SIG-M5 (cell line): ENCODE measurements at regions not wholly inside any gene's neighbourhood (a gene's known extent, or its start where the extent isn't known, plus 50 kb on each side); places are given as distances from the start of the nearest gene placed in this dataset.
A peak's percentile ranks its signal among the peaks of the same experiment; 100 is the strongest.
"Not testable (repeated sequence)": the region's sequence is repeated elsewhere in the genome, so short reads cannot be mapped to it uniquely, and the experiment has no call there.

Source experiments
- DNase-seq: peaks from one replicate; lab custom pipeline; 2025; lab: John Stamatoyannopoulos, UW

DNA sequence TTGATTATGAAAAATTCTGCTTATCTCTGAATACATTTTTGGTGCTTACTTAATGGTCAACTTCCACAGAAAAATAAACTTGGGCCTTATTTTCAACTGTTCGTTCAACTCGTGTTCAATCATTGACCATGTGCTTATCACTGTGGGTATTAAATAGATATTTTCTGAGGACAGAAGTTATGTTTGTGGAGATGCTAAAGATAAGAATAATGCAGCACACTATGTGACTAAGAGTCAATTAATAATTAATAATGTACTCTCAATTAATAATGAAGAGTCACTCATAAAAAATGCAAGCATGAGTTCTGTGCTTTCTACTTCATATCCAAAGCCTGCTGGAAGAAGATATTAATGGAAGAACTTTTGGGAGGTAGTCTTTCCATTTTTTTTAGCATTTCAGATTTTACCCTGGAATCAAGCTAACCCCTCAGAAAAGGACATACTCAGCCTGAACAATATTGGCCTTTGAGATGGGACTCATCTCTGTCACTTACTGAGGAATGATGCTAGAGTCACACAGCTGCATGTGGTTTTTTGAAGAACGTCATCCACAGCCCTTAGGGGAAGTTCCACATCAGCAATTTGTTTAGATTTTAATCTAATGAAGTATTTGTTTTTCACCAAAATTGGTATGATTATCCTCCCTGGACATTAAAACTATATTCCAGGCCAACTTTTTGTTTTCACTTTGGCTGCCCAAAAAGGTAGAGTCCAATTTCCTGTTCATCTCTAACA is 191.9 kb upstream of the CRIM1 start:
- DNase-seq, result no peak

DNA sequence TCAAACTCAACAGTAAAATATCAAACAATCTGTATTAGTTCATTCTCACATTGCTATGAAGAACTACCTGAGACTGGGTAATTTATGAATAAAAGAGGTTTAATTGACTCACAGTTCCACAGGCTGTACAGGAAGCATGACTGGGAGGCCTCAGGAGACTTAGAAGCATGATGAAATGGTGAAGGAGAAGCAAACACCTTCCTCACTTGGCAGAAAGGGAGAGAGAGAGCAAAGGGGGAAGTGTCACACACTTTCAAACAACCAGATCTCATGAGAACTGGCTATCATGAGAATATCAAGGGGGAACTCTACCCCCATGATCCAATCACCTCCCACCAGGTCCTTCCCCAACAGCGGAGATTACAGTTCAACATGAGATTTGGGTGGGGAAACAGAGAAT is 198.5 kb upstream of the CRIM1 start:
- not testable (repeated sequence) for DNase-seq

DNA sequence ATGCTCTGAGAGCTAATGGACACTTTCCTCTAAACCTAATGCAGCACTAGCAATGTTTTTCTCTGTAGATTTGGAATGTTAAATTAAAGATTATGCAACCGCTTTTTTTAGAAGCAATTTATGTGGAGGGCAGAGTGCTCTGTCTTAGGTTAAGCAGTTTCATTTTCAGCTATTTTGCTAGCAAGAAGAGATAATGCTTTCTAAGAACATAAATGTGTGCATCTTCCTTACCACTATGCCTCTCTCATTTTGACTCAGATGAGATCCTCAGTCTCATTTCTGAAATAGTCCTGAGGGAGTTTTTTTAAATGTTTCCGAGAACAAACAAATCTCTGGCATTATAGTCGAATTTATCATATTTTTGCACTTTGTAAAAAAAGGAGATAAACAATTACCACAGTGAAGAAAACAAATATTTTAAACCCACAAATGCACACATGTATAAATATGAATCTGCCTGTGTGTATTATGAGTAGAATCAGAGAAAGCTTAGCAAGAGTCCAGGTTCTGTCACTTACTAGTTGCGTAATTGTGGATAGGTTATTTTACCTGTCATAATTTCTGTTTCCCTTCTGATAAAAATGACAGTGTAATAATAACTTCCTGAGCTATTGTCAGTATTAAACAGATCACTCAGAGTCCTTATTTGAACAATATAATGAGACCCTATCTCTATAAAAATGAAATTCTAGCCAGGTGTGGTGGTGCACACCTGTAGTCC is 207.7 kb upstream of the CRIM1 start:
- no peak for DNase-seq

DNA sequence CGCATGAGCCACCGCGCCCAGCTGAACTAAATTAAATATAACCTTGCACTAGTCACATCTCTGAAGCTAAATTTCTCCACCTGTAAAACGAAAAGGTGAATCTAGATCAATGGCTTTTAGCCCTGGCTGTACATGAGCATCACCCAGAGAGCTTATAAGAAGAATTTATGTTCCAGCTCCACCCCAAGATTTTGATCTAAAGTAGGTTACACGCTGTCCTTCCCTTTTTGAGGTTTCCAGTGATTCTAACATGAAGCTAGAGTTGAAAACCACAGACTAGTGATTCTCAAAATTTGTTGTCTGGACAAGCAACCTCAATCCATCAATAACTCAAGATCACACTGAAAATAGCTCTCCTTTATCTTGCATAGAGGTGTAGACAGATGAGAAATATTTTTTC is 208.8 kb upstream of the CRIM1 start:
- DNase-seq, result no peak

DNA sequence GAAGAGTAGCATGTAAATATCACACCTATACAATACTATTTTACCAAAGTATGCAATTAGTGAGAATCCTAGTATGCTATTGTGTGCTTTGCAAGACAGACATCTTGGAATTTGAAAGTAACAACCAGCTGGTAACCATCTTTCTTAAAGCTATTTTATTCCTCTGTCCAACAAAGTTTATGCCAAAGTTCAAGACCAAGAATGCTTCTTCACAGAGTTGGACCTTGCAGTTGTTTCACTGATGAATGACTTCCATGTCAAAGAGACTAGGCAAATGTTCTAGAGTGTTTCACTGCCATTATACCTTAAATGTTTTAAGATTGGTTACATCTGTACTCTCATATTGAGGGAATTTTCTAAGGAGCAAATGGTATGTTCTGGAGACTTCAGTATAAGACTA is 215.2 kb upstream of the CRIM1 start:
- no peak for DNase-seq

DNA sequence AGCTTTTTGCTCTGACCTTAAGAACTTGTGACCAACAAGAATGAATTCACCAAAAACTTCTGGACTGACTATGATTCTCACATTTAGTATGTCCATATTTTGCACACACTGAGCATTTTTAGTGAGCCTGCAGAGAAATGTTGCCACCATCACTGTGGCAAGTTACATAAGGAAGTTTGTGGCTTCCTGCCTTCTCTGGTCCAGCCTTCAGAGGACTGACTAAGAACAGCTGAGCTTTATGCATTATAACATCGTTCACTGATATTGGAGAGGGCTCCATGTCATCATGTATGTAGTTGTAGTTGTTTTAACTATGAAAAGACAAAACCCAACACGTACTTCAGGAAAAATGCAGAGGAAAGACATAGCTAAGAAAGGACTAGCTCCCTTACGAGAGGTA is 218.0 kb upstream of the CRIM1 start:
- no peak for DNase-seq

DNA sequence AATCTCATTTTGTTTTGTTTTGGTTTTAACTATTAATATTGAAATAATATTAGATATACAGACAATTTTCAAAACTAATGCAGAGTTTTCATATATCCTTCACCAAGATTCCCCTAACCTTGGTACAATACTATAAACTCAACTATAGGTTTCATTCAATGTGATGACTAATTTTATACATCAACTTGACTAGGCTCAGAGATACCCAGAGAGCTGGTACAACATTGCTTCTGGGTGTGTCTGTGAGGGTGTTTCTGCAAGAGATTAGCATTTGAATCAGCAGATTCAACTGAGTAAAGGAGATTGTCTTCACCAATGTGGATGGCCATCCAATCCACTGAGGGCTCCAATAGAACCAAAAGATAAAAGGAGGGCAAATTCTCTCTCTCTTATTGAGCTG is 221.3 kb upstream of the CRIM1 start:
- DNase-seq, result no peak

DNA sequence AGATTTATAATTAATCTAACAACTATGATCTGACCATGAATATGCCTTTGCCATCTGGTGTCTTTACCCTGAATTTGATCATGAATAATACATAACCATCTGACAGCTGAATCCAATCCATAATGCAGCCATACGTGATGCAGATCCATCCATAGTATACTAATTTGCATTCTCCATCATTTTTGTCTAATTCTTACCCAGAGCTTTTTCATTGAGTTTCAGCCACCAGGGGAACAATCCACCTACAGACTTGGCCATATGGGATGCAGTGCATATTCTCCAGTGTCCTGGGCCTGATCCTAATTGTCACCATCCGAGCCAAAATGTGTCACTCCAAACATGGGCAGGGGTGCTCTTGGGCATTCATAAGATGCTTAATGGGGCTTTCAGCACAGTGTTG is 227.2 kb upstream of the CRIM1 start:
- no peak for DNase-seq

DNA sequence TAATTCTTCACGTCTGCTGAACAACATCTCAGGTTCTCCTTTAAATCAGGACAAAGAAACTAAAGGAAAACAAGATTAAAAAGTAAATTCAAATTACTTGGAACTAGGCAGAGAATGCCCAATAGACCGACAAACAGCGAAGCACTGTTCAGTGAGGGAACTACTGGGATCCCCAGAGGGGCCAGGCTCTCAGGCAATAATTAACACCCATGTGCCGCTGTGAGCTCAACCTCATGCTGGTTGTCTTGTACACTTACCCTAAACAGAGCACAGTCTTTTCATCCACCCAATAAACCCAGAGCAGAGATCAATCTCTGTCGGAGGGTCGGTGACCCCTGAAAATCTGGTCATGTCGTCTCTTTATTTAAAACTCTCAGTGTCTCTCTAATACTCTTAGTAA is 229.9 kb upstream of the CRIM1 start:
- no peak for DNase-seq

DNA sequence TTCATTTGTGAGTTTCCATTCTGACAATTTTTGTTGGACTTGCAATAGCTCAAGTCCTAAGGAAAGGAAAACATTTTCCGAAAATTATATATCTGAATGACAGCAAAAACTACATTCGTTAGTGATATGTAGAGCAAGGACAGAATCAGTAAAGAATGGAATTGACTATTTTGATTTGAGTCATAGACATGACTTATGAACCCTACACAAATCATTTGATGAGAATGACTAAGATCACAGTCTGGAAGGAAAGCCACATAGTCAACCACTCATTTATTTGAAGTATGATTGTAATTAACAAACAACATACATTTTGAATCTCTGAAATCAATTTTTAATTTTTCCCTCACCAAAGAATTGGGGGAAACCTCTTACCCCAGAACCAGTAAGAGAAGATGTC is 231.6 kb upstream of the CRIM1 start:
- DNase-seq, result no peak

DNA sequence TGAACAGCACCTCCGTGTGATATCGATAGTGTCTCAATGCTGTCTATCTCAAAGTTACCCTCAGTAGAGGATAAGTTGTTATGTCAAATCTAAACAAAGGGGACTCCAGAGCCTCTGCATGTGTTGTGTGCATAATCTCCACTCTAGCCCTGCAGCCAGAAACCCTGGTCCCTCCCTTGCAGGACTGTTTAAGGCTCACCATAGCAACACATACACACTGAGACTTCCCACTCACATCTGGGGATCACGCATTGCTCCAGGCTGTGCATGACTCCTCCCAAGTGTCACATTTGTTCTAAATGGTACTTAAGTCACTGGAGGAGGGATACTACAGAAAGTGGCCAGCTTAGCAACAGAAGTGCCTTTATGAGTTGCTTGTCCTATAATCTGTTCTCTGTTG is 258.6 kb upstream of the CRIM1 start:
- no peak for DNase-seq

DNA sequence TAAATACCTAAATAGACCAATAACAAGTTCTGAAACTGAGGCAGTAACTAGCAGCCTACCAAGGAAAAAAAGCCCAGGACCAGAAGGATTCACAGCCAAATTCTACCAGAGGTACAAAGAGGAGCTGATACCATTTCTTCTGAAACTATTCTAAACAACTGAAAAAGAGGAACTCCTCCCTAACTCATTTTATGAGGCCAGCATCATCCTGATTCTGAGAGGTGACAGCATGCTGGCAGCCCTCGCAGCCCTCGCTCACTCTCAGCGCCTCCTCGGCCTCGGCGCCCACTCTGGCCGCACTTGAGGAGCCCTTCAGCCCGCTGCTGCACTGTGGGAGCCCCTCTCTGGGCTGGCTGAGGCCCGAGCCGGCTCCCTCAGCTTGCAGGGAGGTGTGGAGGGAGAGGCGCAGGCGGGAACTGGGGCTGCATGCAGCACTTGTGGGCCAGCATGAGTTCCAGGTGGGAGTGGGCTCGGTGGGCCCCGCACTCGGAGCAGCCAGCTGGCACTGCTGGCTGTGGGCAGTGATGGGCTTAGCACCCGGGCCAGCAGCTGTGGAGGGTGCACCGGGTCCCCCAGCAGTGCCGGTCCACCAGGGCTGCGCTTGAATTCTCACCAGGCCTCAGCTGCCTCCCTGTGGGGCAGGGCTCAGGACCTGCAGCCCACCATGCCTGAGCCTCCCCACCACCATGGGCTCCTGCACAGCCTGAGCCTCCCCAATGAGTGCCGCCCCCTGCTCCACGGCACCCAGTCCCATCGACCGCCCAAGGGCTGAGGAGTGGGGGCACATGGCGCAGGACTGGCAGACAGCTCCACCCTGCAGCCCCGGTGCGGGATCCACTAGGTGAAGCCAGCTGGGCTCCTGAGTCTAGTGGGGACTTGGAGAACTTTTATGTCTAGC is 263.5 kb upstream of the CRIM1 start:
- not testable (repeated sequence) for DNase-seq

DNA sequence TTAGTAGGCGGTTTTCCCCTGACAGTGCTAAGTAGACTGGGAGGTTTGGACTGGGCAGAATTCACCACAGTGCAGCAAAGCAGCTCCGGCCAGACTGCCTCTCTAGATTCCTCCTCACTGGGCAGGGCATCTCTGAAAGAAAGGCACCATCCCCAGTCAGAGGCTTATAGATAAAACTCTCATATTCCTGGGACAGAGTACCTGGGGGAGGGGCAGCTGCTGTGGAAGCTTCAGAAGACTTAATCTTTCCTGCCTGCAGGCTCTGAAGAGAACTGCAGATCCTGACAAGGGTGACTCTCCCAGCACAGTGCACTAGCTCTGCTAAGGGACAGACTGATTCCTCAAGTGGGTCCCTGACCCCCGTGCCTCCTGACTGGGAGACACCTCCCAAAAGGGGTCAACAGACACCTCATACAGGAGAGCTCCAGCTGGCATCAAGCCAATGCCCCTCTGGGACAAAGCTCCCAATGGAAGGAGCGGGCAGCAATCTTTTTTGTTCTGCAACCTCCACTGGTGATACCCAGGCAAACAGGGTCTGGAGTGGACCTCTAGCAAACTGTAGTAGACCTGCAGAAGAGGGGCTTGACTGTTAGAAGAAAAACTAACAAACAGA is 266.8 kb upstream of the CRIM1 start:
- DNase-seq, result no peak

DNA sequence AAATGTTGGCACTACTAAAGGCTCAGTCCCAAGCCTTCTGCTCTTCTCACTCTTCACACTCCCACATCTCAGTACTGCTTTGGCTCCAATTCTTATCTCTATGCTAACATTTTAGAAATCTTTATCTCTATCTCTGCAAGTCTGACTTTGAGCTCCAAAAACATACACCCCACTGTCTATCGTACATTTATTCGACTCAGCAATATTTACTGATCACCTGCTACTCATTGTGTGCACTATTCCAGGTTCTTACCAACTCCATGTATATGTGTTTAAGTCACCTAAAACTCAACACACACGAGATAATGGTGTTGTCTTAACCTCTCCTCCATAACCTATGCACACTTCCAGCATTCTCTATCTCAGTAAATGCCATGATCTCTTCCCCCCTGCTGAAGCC is 268.2 kb upstream of the CRIM1 start:
- DNase-seq, result no peak

DNA sequence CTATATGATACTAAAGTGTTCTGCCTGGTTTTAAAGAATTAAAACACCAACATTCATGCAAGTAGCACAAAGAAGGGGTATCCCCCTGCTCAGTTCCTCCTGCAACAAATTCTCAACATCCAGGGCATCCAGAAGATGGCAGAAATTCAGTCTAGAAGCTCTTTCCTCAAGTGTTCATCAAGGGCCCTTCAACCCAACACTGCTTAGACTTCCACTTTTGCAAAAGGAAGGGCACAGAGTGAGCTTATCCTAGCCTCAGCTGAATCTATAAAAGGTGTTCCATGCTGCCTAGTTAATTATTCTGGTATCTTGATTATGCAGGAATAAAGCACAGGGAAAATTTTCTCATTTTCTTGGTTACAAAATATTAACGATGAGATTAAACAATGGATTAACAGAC is 275.8 kb upstream of the CRIM1 start:
- DNase-seq, result no peak

DNA sequence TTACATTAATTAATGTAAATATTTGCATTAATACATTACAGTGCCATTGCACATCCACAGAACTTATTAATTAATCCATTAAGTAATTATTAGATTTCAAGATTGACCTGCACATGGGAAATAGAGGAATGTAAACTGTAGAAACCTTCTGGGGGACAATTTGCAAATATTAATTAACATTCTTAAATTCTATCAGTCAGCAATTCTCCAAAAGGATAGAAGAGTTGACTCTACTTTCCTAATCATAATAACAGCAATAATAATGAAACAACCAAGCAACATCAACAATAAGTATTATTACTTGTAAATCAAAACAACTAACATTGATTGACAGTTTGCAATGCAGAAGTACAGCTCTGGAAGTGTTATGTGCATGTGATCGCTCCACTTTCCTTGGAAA is 281.6 kb upstream of the CRIM1 start:
- DNase-seq, result no peak

DNA sequence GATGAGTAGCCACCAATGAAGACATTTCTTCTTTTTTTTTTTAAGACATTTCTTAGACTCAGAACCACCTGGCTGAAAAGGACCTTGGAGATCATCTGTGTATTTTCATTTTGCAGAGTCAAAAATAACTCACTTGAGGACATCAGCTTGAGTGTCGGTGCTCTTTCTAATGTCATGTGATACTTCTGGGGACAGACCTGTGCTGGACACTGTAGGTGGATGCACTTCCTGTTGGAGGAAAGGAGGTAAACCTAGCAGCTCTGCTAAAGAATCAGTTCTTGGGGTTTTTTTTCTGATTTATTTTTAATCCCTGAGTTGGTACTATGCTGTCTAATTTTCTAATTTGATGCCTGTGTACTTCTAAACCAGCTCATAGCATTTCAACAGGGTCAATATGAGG is 283.9 kb upstream of the CRIM1 start:
- DNase-seq, result no peak

DNA sequence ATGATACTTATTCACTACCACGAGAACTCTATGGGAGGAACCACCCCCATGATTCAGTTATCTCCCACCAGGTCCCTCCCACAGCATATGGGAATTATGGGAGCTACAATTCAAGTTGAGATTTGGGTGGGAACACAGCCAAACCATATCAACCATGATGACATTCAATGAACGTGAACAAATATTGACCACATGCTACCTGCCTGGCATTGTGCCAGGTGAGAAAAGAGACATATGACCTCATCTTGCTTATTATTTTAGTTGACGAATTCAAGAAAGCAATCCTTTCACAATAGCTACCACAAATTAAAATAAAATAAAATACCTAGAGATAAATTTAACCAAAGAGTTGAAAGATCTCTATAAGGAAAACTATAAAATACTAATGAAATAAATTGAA is 286.5 kb upstream of the CRIM1 start:
- DNase-seq, result no peak

DNA sequence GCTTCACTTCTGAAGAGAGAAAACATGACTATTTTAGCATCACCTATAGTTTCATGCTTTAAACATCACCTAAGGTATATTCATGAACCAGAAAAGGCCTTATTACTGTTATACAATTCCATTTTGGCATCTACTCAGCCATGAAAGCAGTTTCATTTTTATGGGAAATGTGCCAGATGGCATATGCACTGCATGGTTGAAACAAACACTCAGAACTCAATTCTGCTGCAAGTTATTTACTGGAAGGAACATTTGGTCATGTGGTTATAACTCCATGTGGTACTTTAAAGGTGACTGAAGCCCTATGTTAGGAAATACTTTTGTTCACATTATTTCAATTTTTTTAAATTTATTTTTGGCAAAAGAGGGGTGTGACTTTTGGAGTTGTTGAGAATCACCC is 287.5 kb upstream of the CRIM1 start:
- DNase-seq, result no peak

DNA sequence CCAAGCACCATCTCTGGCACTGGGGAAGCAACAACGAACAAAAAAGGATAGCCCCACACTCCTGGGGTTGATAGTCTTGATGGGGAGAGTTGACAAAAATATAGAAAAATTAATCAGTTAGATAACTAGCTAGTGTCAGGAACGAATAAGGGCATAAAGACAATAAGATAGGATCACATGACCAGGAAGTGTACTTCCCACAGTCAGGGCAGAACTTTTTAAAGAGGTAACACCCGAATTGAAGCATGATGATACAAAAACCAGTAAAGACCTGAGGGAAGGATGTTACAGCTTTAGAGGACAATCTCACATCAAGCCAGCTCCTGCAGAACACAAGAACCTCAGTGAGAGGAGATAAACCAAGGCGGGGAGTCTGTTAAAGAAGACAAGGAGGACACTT is 295.4 kb upstream of the CRIM1 start:
- no peak for DNase-seq

DNA sequence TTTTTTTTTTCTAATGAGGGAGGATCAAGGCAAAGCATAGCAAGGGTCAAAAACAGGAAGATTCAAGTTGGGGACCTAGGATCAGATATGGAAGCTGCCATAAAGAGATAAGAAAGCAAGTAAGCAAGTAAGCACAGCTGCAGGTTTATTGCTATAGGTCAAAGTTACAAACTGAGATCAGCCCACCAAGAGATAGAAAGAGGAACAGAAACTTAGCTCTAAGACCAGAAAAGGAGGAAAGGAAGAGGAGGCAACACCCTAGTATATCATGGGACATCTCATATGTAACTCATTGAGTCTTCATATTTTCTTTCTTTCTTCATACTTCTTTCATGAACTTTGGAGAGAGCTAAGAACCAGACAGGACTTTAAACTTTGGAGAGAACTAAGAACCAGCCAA is 295.9 kb upstream of the CRIM1 start:
- peak; percentile 4 for DNase-seq

DNA sequence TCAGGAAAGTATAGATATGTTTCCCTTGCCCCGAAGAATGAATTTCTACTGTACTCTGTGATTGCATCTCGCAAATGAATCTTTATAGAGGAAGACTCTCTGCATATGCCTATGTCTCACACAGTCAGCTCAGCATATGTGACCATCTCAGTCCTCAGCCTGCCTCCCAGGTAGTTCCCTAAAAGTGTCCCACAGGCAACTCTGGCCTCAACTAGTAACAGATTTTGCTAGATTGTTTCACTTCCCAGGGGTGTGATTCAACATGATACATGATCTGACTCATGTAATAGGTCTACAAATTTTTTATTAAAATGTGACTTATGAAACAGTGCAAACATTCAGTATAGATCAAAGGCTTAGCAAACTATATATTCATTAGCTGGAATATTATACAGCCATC is 296.6 kb upstream of the CRIM1 start:
- DNase-seq, result no peak

DNA sequence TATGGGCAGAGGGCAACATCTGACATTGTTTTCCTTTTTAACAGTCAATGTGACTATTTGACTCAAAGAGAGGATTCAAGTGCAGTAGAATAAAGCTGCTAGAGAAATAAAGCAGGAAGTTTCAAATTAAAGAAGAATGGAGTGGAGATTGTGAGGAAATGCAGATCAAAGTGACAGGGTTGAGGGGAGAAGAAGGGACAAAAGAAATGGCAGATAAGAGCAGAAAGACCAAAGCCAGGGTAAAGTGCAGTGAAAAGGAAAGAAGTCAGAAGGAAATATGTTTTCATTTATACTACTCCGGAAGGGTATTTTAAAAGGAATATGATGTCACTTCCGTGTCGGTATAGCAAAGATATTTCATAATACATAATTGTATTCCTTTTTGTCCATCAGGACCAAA is 297.5 kb upstream of the CRIM1 start:
- DNase-seq, result no peak
